HUES48 (cell line): ENCODE measurements at regions not wholly inside any gene's neighbourhood (a gene's known extent, or its start where the extent isn't known, plus 50 kb on each side); places are given as distances from the start of the nearest gene placed in this dataset.

Experiments used
- H3K27ac ChIP-seq: one replicate; pipeline ENCODE4 v1.7.0; 2013; ENCODE audit warnings: low read depth, low read length, inconsistent platforms
- H3K27me3 ChIP-seq: 2 replicates; pipeline ENCODE4 v1.6.1; 2013; ENCODE audit warnings: mild to moderate bottlenecking, low read length; ENCODE audit not compliant: control insufficient read depth, insufficient read depth
- H3K36me3 ChIP-seq: 2 replicates; pipeline ENCODE4 v1.6.1; 2013; ENCODE audit warnings: low read length; ENCODE audit not compliant: control insufficient read depth, insufficient read depth
- H3K4me1 ChIP-seq: 2 replicates; pipeline ENCODE4 v1.6.1; 2013; ENCODE audit warnings: mild to moderate bottlenecking, low read length; ENCODE audit not compliant: control insufficient read depth, insufficient read depth
- H3K4me3 ChIP-seq: 2 replicates; pipeline ENCODE4 v1.5.1; 2013; ENCODE audit warnings: mild to moderate bottlenecking, low read depth, low read length
- H3K9ac ChIP-seq: 2 replicates; pipeline ENCODE4 v1.6.1; 2013; ENCODE audit warnings: mild to moderate bottlenecking, low read depth, low read length, moderate library complexity
- H3K9me3 ChIP-seq: 2 replicates; pipeline ENCODE4 v1.6.1; 2013; ENCODE audit warnings: low read length; ENCODE audit not compliant: control insufficient read depth, insufficient read depth

DNA sequence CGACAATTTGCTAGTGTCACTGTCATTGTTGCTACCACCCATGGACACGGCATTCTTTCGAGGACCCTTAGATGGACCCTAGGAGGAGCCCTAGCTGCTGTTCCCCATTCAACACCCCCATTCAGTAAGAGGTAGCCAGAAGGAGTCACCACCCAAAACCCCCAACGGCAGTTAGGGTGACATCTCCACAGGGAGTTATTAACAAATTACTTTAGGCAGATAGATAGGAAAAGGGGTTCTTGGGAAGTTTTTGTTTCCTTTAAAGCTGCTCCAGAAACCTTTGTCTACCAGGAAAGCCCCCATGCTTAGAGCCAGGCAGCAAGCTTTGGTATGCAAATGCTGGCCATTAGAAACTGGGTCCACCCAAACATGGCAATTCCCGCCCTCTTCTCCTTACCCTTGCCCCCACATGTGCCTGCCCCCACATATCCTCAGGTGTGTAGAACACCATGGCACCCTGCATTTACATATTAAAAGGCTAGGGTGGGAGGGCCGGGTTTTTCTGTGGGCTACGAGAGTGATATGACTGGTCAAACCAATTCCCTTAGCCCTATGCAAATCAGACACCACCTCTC is 190.9 kb downstream of the SLITRK6 start:
- H3K9me3 ChIP-seq, result peaks cover 3% of the 10 kb centered on the region; the same call in 1 of the 2 replicates
- no peak overlapping the region for H3K4me3 ChIP-seq
- H3K27me3 ChIP-seq, result no peaks in the 10 kb centered on the region
- H3K9ac ChIP-seq, result no peak overlapping the region
- peaks cover 18% of the 10 kb centered on the region for H3K4me1 ChIP-seq
- H3K36me3 ChIP-seq, result no peaks in the 10 kb centered on the region
- H3K27ac ChIP-seq, result peak overlapping the region; percentile 53

GRCh38 chr13:85603735-85604134 is 195.5 kb downstream of the SLITRK6 start:
- H3K27me3 ChIP-seq, result no peaks in the 10 kb centered on the region
- no peak overlapping the region for H3K27ac ChIP-seq
- no peak overlapping the region for H3K9ac ChIP-seq
- H3K4me1 ChIP-seq, result peaks cover 7% of the 10 kb centered on the region
- H3K4me3 ChIP-seq, result no peak overlapping the region
- H3K36me3 ChIP-seq, result no peaks in the 10 kb centered on the region
- H3K9me3 ChIP-seq, result peaks cover 3% of the 10 kb centered on the region; the same call in 1 of the 2 replicates

DNA sequence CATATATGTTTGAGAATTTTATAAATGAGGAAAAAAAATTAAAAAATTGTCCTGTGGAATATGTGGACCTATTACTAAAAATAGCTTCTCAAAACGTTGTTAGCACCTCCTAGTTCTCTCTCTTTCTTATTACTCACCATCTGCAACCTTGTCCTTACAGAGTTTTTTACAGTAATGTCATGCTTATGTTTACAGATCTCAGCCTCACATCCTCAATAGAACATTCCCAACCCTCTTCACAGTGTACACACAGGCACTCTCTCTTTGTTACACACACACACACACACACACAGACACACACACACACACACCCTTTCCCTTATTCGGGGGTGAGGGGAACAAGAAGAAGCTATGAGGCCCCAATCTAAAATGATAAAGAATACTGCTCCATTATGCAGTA is 197.7 kb downstream of the SLITRK6 start:
- Histone ChIP-seq H3K9me3 (no peaks in the 10 kb centered on the region), H3K9ac (no peak overlapping the region), H3K4me1 (no peaks in the 10 kb centered on the region), H3K4me3 (no peak overlapping the region), H3K27me3 (no peaks in the 10 kb centered on the region), H3K27ac (no peak overlapping the region), H3K36me3 (no peaks in the 10 kb centered on the region)

DNA sequence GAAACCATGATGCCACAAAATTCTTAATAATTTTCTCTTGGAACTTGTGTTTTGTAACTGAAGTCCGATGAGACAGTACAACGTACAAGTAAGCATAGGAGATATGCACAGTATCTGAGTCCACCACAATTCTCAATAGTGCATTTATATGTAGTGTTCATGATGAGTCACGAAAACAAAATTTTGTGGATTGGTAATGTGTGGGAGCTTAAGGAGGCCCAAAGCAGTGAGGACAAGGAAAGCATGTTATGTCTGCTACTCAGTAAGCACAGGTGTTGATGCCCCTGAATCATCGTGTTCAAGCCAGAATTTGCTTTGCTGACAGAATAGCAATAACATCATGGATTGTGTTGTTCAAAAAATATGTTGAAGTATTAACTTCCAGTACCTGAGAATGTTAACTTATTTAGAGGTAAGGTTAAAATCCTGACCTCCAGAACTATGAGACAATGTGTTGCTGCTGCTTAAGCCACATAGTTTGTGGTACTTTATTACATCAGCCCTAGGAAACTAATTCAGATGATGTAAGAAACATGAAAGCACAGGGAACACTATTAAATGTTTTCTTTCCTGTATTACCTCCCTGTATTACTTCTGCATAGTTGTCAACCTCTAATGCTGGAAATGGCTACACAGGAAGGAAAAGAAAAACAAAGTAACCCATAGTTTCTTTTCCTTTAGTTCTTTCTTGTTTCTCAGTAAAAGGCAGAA is 201.3 kb downstream of the SLITRK6 start:
- Histone ChIP-seq H3K9ac (no peak overlapping the region), H3K36me3 (no peaks in the 10 kb centered on the region), H3K9me3 (no peaks in the 10 kb centered on the region; the same call in 1 of the 2 replicates), H3K27me3 (no peaks in the 10 kb centered on the region), H3K4me3 (no peak overlapping the region), H3K4me1 (no peaks in the 10 kb centered on the region), H3K27ac (no peak overlapping the region)

DNA sequence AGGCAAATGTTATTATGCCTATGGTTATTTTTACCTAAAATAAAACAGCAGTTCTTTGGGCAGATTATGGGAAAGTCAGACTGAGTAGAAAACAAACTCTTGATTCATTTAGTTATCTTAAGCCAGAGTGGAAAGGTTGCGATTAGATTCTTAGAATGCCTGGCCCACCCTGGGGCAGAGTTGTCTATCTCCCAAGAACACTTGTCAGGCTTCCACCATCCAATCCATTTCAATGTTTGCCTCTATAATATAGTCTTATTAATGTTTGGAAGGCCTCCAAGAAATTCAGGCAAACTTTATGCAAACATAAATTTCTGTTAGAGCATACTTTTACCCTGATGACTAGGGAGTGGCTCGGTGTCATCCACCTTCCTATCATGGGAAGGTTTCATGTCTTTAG is 207.0 kb downstream of the SLITRK6 start:
- Histone ChIP-seq H3K36me3 (no peaks in the 10 kb centered on the region), H3K9ac (no peak overlapping the region), H3K27ac (no peak overlapping the region), H3K4me1 (peaks cover 13% of the 10 kb centered on the region), H3K4me3 (no peak overlapping the region), H3K27me3 (no peaks in the 10 kb centered on the region), H3K9me3 (no peaks in the 10 kb centered on the region; the same call in 1 of the 2 replicates)

GRCh38 chr13:85590231-85590931 is 208.8 kb downstream of the SLITRK6 start:
- H3K9me3 ChIP-seq, result no peaks in the 10 kb centered on the region; the same call in 1 of the 2 replicates
- H3K27ac ChIP-seq, result no peak overlapping the region
- peaks cover 13% of the 10 kb centered on the region for H3K4me1 ChIP-seq

GRCh38 chr13:85589021-85589420 is 210.2 kb downstream of the SLITRK6 start:
- Histone ChIP-seq H3K4me3 (no peak overlapping the region), H3K27me3 (no peaks in the 10 kb centered on the region), H3K4me1 (peaks cover 13% of the 10 kb centered on the region), H3K9ac (no peak overlapping the region), H3K27ac (no peak overlapping the region), H3K36me3 (no peaks in the 10 kb centered on the region), H3K9me3 (no peaks in the 10 kb centered on the region)

More at GRCh38 chr13:85590231-85590931, 208.8 kb downstream of the SLITRK6 start:
- Histone ChIP-seq H3K36me3 (no peaks in the 10 kb centered on the region), H3K9ac (no peak overlapping the region), H3K4me3 (no peak overlapping the region), H3K27me3 (no peaks in the 10 kb centered on the region)

DNA sequence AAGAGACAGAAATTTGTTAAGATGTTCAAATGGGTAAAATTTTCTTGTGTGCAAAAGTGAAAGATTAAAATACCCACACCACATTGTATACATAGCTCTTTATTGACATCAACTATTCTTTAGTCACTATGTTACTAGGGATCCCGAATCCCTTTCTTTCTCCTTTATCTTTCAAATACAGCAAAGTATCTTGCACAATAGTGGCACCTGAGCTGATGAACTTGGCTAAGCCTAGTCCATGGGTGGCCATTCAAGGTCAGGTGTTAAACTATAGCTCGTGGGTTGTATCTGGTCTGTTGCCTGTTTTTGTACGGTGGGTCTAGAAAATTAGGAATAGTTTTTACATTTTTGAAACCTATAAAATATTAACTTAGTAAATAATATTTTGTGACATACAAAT is 210.9 kb downstream of the SLITRK6 start:
- no peaks in the 10 kb centered on the region for H3K9me3 ChIP-seq
- peak overlapping the region; percentile 40 for H3K27ac ChIP-seq
- no peaks in the 10 kb centered on the region for H3K27me3 ChIP-seq
- no peaks in the 10 kb centered on the region for H3K36me3 ChIP-seq
- no peak overlapping the region for H3K4me3 ChIP-seq
- peaks cover 13% of the 10 kb centered on the region for H3K4me1 ChIP-seq
- no peak overlapping the region for H3K9ac ChIP-seq

DNA sequence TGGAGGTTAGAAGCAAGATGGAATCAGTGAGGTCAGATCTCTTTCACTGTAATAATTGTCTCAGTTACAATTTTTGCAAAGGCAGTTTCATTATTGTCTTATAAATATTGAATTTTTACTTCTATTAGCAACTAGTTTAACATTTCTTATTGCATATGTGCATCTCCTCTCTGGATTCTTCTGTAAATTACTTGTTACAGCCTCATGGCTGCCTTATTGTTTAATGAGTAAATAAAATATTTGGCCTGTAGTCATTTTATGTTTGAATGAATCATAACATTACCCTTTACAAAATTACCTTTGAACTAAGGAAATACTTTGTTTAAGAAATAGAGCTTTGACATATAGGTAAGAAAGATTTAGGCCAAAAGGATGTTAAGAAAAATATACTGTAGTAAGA is 212.4 kb downstream of the SLITRK6 start:
- Histone ChIP-seq H3K27ac (no peak overlapping the region), H3K9ac (no peak overlapping the region), H3K4me1 (peaks cover 13% of the 10 kb centered on the region), H3K27me3 (no peaks in the 10 kb centered on the region), H3K9me3 (no peaks in the 10 kb centered on the region), H3K36me3 (no peaks in the 10 kb centered on the region), H3K4me3 (no peak overlapping the region)

DNA sequence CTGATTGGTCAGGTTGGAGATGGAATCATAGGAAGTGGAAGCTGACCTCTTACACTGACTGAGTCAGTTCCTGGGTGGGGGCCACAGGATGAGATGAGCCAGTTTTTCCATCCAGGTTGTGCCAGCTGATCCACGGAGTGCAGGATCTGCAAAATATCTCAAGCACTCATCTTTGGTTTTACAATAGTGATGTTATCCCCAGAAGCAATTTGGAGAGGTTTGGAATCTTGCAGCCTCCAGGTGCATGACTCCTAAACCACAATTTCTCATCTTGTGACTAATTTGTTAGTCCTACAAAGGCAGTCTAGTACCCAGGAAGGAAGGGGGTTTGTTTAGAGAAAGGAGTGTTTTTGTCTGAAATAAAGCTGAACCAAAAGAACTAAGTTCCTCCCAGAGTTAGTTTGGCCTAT is 212.8 kb downstream of the SLITRK6 start:
- no peaks in the 10 kb centered on the region for H3K9me3 ChIP-seq
- no peak overlapping the region for H3K9ac ChIP-seq
- peaks cover 13% of the 10 kb centered on the region for H3K4me1 ChIP-seq
- H3K27me3 ChIP-seq, result no peaks in the 10 kb centered on the region
- no peaks in the 10 kb centered on the region for H3K36me3 ChIP-seq
- no peak overlapping the region for H3K27ac ChIP-seq
- H3K4me3 ChIP-seq, result no peak overlapping the region

DNA sequence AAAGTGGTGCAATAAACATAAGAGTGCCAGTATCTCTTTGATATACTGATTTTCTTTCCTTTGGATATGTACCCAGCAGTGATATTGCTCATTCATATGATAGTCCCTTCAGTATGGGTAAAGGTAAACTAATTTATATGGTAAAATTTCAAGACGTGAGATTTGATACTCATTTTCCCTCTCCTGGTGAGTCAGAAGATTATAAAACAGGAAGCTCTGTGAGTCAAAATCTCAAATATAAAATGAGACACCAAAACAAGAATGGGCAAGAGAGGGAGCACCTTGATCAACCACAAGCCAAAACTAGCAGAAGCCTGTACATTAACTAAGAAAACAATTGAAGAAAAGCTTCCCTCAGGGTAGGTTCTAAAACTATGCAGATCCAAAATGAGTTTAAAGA is 216.3 kb downstream of the SLITRK6 start:
- H3K9ac ChIP-seq, result no peak overlapping the region
- H3K36me3 ChIP-seq, result no peaks in the 10 kb centered on the region
- no peaks in the 10 kb centered on the region for H3K27me3 ChIP-seq
- H3K4me3 ChIP-seq, result no peak overlapping the region
- H3K4me1 ChIP-seq, result peaks cover 9% of the 10 kb centered on the region
- no peaks in the 10 kb centered on the region for H3K9me3 ChIP-seq
- H3K27ac ChIP-seq, result no peak overlapping the region
